Gastrocnemius medialis (tissue), 4 donors: ENCODE measurements at regions not wholly inside any gene's neighbourhood (a gene's known extent, or its start where the extent isn't known, plus 50 kb on each side); places are given as distances from the start of the nearest gene placed in this dataset.

Source experiments
- ATAC-seq, 2 donors: fragments of 150-250 bp; one replicate each; pipeline ENCODE4 v1.9.1; 2016
- DNase-seq, 2 donors: peaks; one replicate each; pipeline ENCODE4 v3.0.0-alpha.2; 2019
- H3K27ac ChIP-seq, 4 donors: fragments of 200-600 bp; sonication (generic); 1 replicate in 1 of 4; 2 replicates in 3 of 4; pipeline ENCODE4 v1.5.1; 2016 to 2018; ENCODE audit warnings: mild to moderate bottlenecking in 2 of 4, moderate library complexity in 1 of 4
- H3K27me3 ChIP-seq, 3 donors: fragments of 200-600 bp; sonication (generic) in 2 of 3; 1 replicate in 1 of 3; 2 replicates in 2 of 3; pipeline versions ENCODE4 v1.5.1 to v1.6.0; 2016 to 2019; ENCODE audit warnings: mild to moderate bottlenecking in 1 of 3, moderate library complexity in 1 of 3
- H3K36me3 ChIP-seq, 2 donors: fragments of 200-600 bp; sonication (generic) in 1 of 2; one replicate each; pipeline ENCODE4 v1.5.1; 2017 to 2018
- H3K4me1 ChIP-seq, 2 donors: fragments of 200-600 bp; sonication (generic) in 1 of 2; one replicate each; pipeline ENCODE4 v1.5.1; 2016 to 2017; ENCODE audit warnings: mild to moderate bottlenecking in 2 of 2
- H3K4me3 ChIP-seq, 4 donors: fragments of 200-600 bp; sonication (generic) in 3 of 4; 1 replicate in 1 of 4; 2 replicates in 3 of 4; pipeline ENCODE4 v1.5.1; 2016 to 2019; ENCODE audit warnings: mild to moderate bottlenecking in 2 of 4
- H3K9me3 ChIP-seq, 3 donors: fragments of 200-600 bp; sonication (generic) in 2 of 3; 1 replicate in 1 of 3; 2 replicates in 2 of 3; pipeline ENCODE4 v1.5.1; 2016 to 2019
- CTCF ChIP-seq, 5 experiments: fragments of 450-650 bp in 3 of 5; fragments of 200-600 bp in 2 of 5; sonication (generic) in 2 of 5; IDR thresholded peaks in 4 of 5; conservative IDR thresholded peaks in 1 of 5; 1 replicate in 4 of 5; 2 replicates in 1 of 5; pipeline ENCODE4 v1.5.1; 2016 to 2019; ENCODE audit warnings: antibody characterized with exemption in 5 of 5, mild to moderate bottlenecking in 3 of 5, moderate library complexity in 3 of 5
- POLR2A ChIP-seq, 2 donors: fragments of 450-650 bp; IDR thresholded peaks; one replicate each; pipeline ENCODE4 v1.6.1; 2017; ENCODE audit warnings: antibody characterized with exemption in 2 of 2, mild to moderate bottlenecking in 2 of 2, moderate library complexity in 2 of 2
- in situ Hi-C, 4 donors: fragments of 200-750 bp; cut with MboI; loops; one replicate each; pipeline versions ENCODE4 v1.15.0 to v1.8.0; 2017; ENCODE audit warnings: low sequenced_read_pairs in 4 of 4
- intact Hi-C: fragments of 100-400 bp; cut with DNase I; formaldehyde crosslinking; loops from one replicate; pipeline ENCODE4 v1.15.1; 2023; ENCODE audit warnings: low total_unique reads

- intact Hi-C loops (no loop called here), in situ Hi-C loops (no loop called here)
- TF ChIP-seq POLR2A (IDR thresholded peaks at IDR 0.05) = no peak
- no peak for TF ChIP-seq CTCF (IDR thresholded peaks at IDR 0.05 in 4 of 5, conservative IDR thresholded peaks at IDR 0.05 in 1 of 5)
- Histone ChIP-seq H3K27me3 (no peaks in the 10 kb centered on the region), H3K4me3 (no peak overlapping the region), H3K36me3 (no peaks in the 10 kb centered on the region), H3K4me1 (no peaks in the 10 kb centered on the region), H3K27ac (no peak overlapping the region), H3K9me3 (no peaks in the 10 kb centered on the region)
- DNase-seq (no peak), ATAC-seq (no peak)
Observed at GRCh38 chr2:187264612-187265011, 183.4 kb downstream of the CALCRL start.

- no peak for TF ChIP-seq POLR2A (IDR thresholded peaks at IDR 0.05)
- TF ChIP-seq CTCF (IDR thresholded peaks at IDR 0.05 in 4 of 5, conservative IDR thresholded peaks at IDR 0.05 in 1 of 5) = no peak
- intact Hi-C loops = no loop called here
- Histone ChIP-seq H3K27me3 (no peaks in the 10 kb centered on the region), H3K9me3 (no peaks in the 10 kb centered on the region), H3K36me3 (no peaks in the 10 kb centered on the region), H3K4me3 (no peak overlapping the region), H3K27ac (no peak overlapping the region), H3K4me1 (no peaks in the 10 kb centered on the region)
- in situ Hi-C loops = no loop called here
- ATAC-seq = no peak
- no peak for DNase-seq
Observed at GRCh38 chr2:187263675-187264560, 184.1 kb downstream of the CALCRL start.

GRCh38 chr2:187261705-187262104, 186.3 kb downstream of the CALCRL start:
- no peaks in the 10 kb centered on the region for H3K36me3 ChIP-seq
- no peaks in the 10 kb centered on the region for H3K9me3 ChIP-seq
- no peak for DNase-seq
- no peak overlapping the region for H3K4me3 ChIP-seq
- in situ Hi-C loops = no loop called here
- no peaks in the 10 kb centered on the region for H3K4me1 ChIP-seq
- intact Hi-C loops = no loop called here
- H3K27ac ChIP-seq = no peak overlapping the region
- no peak for TF ChIP-seq CTCF (IDR thresholded peaks at IDR 0.05 in 4 of 5, conservative IDR thresholded peaks at IDR 0.05 in 1 of 5)
- no peak for TF ChIP-seq POLR2A (IDR thresholded peaks at IDR 0.05)
- no peaks in the 10 kb centered on the region for H3K27me3 ChIP-seq
- ATAC-seq = no peak

GRCh38 chr2:187252063-187252462, 196.0 kb downstream of the CALCRL start:
- H3K27ac ChIP-seq = no peak overlapping the region
- no peaks in the 10 kb centered on the region for H3K36me3 ChIP-seq
- H3K4me3 ChIP-seq = no peak overlapping the region
- ATAC-seq (no peak), DNase-seq (no peak)
- no peaks in the 10 kb centered on the region for H3K27me3 ChIP-seq
- no peaks in the 10 kb centered on the region for H3K9me3 ChIP-seq
- no peak for TF ChIP-seq CTCF (IDR thresholded peaks at IDR 0.05 in 4 of 5, conservative IDR thresholded peaks at IDR 0.05 in 1 of 5)
- TF ChIP-seq POLR2A (IDR thresholded peaks at IDR 0.05) = no peak
- intact Hi-C loops = no loop called here
- no peaks in the 10 kb centered on the region for H3K4me1 ChIP-seq
- in situ Hi-C loops = no loop called here
